ENCODE measurements at regions not wholly inside any gene's neighbourhood (a gene's known extent, or its start where the extent isn't known, plus 50 kb on each side); places are given as distances from the start of the nearest gene placed in this dataset.
A peak's percentile ranks its signal among the peaks of the same experiment; 100 is the strongest.

DNA sequence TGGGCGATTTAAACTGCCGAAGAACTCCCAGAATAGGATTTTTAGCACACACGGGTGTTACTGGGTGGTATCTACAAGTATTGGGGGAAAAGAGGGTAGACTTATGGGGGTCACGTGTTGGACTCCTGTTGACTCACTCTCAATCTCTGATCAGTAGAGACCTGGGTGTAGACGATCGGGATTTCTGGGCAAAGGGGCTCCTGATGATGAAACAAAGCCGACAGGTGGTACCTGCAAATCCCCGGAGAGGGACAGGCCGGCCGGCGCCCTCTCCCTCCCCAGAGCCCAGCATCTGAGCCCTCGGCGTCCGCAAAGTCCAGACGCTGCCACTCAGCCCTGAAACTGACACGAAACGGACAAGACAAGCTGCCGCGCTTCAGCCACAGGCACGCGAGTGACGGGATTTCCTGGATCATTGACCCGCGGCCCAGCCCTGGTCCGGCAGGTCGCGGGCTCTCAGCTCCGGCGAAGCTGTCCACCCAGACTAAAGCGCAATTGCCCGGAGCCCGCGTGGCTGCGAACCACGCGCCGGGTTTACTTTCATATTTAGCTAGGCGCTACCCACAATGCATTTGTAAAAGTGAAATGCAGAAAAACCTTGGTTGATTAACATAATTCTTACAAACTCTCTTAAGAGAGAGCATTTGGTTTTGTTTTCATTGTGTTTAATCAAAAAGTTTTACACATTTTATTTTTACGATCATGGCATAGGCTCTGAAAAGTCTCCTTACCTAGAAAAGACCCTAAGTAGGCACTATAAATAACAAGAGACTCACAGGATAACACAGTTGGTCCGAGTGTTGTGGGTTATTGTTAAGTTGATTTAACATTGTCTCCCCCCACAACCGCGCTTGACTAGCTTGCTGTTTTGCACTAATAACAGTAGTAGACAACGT, 56.9 kb upstream of the EZH2 start:
- TF ChIP-seq, protein P1, sequence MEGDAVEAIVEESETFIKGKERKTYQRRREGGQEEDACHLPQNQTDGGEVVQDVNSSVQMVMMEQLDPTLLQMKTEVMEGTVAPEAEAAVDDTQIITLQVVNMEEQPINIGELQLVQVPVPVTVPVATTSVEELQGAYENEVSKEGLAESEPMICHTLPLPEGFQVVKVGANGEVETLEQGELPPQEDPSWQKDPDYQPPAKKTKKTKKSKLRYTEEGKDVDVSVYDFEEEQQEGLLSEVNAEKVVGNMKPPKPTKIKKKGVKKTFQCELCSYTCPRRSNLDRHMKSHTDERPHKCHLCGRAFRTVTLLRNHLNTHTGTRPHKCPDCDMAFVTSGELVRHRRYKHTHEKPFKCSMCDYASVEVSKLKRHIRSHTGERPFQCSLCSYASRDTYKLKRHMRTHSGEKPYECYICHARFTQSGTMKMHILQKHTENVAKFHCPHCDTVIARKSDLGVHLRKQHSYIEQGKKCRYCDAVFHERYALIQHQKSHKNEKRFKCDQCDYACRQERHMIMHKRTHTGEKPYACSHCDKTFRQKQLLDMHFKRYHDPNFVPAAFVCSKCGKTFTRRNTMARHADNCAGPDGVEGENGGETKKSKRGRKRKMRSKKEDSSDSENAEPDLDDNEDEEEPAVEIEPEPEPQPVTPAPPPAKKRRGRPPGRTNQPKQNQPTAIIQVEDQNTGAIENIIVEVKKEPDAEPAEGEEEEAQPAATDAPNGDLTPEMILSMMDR (conservative IDR thresholded peaks at IDR 0.05; ENCODE audit: low read depth in 2 of 2) = no peak
- TF ChIP-seq EZH2 (IDR thresholded peaks at IDR 0.05; ENCODE audit: low read depth, unreplicated experiment) (no peak), POLR2AphosphoS5 (IDR thresholded peaks at IDR 0.05; ENCODE audit: low read depth) (0 out of 2 replicates have a peak, but pooled peaks have one; percentile 32)
